NCI-H1417 treated with DMSO at 0.1 percent for 48 hours (cell line): ENCODE measurements at regions not wholly inside any gene's neighbourhood (a gene's known extent, or its start where the extent isn't known, plus 50 kb on each side); places are given as distances from the start of the nearest gene placed in this dataset.
A peak's percentile ranks its signal among the peaks of the same experiment; 100 is the strongest.

ENCODE experiments used
- DNase-seq: peaks from one replicate; lab custom pipeline; 2025; lab: John Stamatoyannopoulos, UW

- no peak for DNase-seq
Measured at GRCh38 chr17:73754886-73755400, 110.7 kb upstream of the SDK2 start.

GRCh38 chr17:73757420-73757819 is 113.2 kb upstream of the SDK2 start:
- peak; percentile 94 for DNase-seq

- no peak for DNase-seq
Measured at GRCh38 chr17:73758245-73758644, 114.0 kb upstream of the SDK2 start.

DNA sequence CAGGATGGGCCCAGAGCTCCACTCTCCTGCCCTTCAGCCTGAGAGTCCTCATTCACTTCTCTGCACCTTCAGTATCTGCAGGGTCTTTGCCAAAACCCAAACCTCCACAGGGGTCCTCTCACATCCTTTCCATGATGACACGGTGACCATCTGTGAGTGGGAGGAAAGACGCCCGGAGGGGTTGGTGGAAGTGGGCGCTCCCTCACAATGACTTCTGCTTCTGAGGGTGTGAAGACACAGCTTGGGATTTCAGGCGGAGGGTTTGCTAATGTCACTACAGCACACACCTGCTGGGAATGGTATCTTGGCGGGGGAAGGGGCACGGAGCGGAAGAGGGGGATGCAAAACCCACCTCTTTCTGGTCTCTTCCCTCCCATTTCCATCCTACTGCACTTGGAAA is 115.1 kb upstream of the SDK2 start:
- DNase-seq = no peak

DNA sequence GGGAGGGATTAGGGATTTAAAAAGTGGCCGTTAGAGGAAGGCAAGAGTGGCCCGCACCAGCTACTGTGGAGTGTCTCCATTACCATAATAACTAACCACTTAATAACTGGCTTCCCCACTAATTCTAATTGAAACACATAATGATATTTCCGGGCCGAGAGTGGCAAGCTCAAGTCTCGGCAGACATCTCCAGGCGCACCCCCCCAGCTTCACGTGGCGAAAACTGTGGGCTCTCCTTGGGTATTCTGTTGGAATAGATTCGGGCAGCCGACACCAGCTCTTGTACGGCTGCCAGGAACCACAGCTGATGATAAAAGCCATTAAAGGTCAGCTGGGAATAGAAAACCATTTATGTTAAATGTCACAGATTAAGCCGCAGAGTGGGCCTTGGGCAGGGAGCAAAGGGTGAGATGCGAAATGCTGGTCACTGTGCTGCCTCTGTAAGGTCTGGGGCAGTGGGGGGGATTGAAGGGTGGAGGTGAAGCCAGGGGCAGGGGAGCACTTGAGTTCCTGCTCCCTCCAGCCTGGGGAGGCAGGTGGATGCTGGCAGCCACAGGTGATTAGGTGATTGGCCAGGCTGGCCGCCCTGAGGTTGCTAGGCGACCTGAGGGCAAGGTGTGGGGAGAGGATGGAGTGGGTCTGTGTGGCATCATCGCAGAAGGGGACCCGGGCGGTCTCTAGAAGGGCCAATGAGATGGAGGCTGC is 115.6 kb upstream of the SDK2 start:
- DNase-seq = peak; percentile 71

- DNase-seq = peak; percentile 67
Measured at GRCh38 chr17:73760439-73760758, 116.2 kb upstream of the SDK2 start.

- DNase-seq = no peak
Measured at GRCh38 chr17:73765824-73766563, 121.7 kb upstream of the SDK2 start.

DNA sequence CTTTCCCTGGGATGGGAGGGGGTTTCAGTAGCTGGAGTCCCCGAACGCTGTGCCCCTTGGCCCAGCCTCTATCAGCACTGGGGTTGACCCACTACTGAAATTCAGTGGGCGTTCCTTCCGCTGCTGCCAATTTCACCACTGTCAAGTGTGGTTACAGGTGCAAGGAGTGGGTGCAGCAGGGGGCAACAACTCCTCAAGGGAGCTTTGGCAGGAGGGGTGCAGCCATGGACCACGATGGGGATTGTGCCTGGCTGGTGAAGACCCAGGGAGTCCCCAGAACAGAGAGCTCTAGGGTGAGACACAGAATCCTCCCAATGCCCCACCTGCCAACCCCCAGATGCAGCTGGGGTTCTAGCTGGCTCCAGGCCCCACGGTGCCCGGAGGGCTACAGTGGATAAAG is 123.5 kb upstream of the SDK2 start:
- DNase-seq = no peak

DNA sequence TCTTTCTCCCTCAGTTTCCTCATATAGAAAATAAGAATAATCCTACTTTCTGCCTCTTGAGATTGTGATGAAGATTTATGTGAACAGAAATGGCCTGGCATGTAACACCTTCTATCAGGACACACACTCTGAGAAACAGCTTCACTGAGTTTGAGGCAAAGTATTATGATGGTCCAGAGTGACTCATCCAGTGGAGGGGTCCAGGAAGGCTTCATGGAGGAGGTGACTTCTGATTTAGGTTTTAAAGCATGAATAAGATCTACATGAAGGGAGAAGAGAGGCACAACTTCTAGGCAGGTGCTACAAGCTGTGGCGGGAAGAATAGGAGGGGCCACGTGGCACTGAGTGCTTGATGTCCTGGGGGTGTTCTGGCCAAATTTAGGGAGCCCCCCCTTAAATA is 124.4 kb upstream of the SDK2 start:
- DNase-seq = no peak

DNA sequence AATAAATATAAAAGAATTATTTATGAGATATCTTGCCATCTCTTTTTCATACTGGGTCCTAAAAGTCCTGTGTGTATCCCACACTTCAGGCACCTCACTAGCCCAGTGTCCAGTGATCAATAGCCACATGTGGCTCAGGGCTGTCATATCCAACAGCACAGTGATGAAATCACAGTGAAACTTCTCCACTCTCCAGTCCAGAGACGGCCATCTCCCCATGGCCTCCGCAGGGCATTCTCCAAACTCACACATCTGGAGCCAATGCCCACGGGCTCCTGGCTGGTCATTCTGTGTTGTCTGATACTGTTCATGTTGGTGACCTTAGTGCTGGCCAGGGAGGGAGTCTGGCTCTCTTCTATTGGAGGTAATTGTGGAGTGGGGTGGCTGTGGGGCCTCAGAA is 125.2 kb upstream of the SDK2 start:
- no peak for DNase-seq

- DNase-seq = no peak
Measured at GRCh38 chr17:73770115-73770848, 126.0 kb upstream of the SDK2 start.

DNA sequence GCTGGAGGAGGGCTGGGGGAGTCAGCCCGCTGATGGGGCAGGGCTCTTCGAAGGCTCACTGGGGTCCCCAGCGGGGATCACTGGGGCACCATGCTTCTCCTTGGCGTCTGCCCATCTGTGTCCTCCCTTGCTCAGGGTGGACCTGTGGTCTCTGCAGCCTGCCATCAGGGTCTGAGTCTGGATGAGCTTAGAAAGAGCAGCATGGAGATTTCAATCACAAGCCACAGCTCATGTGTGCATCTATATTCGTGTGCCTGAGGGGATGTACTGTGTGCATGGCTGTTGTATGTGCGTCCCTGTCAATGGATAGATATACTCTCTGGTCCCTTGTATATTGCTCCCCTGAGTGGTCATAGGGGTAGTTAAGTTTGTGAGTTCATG is 126.6 kb upstream of the SDK2 start:
- DNase-seq = no peak

- DNase-seq = no peak
Measured at GRCh38 chr17:73772107-73772705, 128.0 kb upstream of the SDK2 start.

GRCh38 chr17:73773702-73774101 is 129.5 kb upstream of the SDK2 start:
- DNase-seq = no peak

DNA sequence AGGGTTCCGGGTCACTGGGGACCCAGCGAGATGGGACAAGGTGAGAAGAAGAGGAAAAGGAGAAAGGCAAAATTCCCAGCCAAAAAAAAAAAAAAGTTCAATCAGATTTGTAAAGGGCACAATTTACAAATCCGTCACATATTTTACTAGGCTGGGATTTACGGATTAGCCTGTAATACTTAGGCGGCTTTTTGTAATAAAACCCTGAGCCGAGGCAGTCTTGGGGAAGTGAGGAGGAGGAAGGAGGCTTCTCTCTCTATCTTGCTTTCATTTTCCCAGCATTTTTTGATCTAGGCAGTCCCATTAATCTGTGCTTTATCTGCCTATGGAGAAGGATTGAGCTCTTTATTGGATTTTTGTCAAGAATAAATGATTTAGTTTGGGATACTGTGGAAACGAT is 130.6 kb upstream of the SDK2 start:
- no peak for DNase-seq

- DNase-seq = no peak
Measured at GRCh38 chr17:73776351-73777130, 132.3 kb upstream of the SDK2 start.

DNA sequence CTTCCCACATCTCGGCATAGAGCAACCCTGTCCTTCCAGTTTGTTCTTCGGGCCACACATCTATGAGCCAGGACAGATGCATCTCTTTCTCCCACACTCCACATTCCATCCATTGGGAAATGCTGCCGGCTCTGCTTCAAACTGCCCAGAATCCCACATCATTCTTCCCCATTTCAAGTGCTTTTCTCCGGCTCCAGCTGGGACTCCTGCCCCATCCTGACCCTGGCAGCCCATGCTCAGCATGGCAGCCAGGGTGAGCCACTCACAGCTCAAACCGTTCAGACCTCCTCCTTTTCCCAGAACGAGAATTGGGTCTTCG is 132.8 kb upstream of the SDK2 start:
- DNase-seq = no peak

- DNase-seq = no peak
Measured at GRCh38 chr17:73782231-73782630, 138.0 kb upstream of the SDK2 start.

DNA sequence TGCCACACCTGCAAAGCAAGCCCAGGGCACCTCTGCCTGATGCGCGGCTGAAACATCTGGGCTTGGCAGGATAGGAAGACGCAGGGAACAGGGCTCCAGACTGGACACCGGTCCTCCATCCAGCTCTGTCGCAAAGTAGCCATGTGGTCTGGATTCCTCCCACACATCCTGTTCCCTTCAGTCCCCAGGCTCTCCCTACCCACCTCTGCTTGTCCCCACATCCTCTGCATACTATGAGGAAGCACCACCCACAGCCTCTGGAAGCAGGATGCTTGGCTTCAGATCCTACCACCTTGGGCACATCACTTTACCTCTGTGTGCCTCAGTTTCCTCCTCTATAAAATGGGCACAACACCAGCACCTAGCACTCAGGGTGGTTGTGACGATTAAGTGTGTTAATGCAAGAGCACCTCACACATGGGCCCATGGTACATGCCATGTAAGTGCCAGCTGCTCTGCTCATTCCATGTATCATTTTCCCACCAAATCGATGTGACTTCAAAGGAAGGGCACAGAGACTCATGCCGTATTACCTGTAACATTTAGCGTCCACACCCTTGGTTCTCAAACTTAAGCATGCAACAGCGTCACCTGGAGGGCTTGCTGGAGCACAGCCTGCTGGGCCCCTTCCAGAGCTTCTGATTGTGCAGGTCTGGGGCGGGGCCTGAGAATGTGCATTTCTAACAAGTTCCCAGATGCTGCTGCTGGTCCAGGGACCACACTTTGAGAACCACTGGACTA is 138.6 kb upstream of the SDK2 start:
- DNase-seq = no peak

DNA sequence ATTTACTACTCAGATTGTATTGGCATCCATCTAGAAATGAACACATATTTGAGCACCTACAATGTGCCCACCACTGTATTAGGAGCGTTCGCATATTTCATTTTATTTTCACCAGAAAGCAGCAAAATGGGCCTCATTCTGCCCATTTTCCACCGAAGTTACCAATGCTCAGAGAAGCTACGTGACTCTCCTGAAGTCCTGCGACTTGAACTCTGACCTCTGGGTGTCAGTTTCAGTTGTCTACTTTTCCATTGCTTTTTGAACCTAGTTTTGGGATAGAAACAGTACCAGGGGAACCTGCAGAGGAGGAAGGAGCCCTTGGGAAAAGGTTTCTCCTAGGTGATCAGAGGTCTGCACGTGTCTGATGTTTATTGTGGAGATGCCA is 139.1 kb upstream of the SDK2 start:
- no peak for DNase-seq

DNA sequence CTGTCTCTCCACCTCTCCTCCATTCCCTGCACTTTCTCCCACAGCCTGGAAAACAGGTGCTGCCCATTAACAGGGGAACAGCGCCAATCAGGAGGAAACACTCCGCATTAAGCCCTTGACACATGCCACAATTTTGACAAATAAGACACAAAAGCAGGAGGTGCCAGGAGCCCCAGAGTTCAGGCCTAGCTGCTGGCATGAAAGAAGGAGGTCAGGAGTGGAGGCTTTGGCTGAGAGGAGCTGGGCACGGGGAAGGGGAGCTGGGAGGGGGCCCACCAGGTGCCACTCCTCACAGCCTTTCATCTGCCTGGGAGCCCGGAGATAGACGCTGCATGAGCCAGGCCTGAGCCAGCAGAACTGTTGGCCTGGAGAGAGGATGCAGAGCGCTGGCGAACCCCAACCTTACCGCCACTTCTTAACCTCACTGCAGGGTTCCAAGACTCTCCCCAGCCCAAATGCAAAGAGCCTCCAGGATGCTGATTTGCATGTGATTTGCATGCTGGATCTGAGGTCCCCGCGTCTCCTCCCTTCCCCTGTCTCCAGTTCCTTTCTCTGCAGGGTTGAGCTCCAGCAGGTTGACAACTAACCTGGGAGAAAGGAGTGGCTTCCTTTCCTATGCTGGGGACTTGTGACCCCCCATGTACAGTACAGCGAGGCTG is 139.8 kb upstream of the SDK2 start:
- DNase-seq = no peak
